Ovary (tissue), 7 donors: ENCODE measurements at regions not wholly inside any gene's neighbourhood (a gene's known extent, or its start where the extent isn't known, plus 50 kb on each side); places are given as distances from the start of the nearest gene placed in this dataset.

Source experiments
- DNase-seq, 5 donors: peaks; one replicate each; pipeline ENCODE4 v3.0.0-alpha.2; 2019 to 2020
- H3K27ac ChIP-seq, 2 donors: fragments of 200-600 bp; one replicate each; pipeline versions ENCODE4 v1.5.1 to v1.8.0; 2019 to 2022
- H3K27me3 ChIP-seq: fragments of 200-600 bp; one replicate; pipeline ENCODE4 v1.8.0; 2022
- H3K36me3 ChIP-seq: fragments of 200-600 bp; sonication (generic); one replicate; pipeline ENCODE4 v1.5.1; 2019
- H3K4me1 ChIP-seq: one replicate; pipeline ENCODE4 v1.8.1; 2013; ENCODE audit warnings: mild to moderate bottlenecking, moderate library complexity; ENCODE audit not compliant: insufficient read depth
- H3K4me3 ChIP-seq: fragments of 200-600 bp; sonication (generic); one replicate; pipeline ENCODE4 v1.5.1; 2017
- H3K9me3 ChIP-seq, 2 donors: fragments of 200-600 bp in 1 of 2; sonication (generic) in 1 of 2; one replicate each; pipeline versions ENCODE4 v1.5.1 to v1.8.1; 2013 to 2019; ENCODE audit warnings: mild to moderate bottlenecking in 1 of 2, moderate library complexity in 1 of 2
- CTCF ChIP-seq, 3 donors: fragments of 450-650 bp in 2 of 3; fragments of 200-600 bp in 1 of 3; IDR thresholded peaks; one replicate each; pipeline versions ENCODE4 v1.5.1 to v1.8.0; 2016 to 2022; ENCODE audit warnings: antibody characterized with exemption in 3 of 3, mild to moderate bottlenecking in 1 of 3
- EP300 ChIP-seq: sonication (generic); formaldehyde crosslinking; IDR thresholded peaks from one replicate; pipeline ENCODE4 v1.6.1; 2017; ENCODE audit warnings: antibody characterized with exemption
- POLR2A ChIP-seq: fragments of 450-650 bp; IDR thresholded peaks from one replicate; pipeline ENCODE4 v1.6.1; 2017; ENCODE audit warnings: antibody characterized with exemption, mild to moderate bottlenecking, moderate library complexity
- whole genome bisulfite sequencing, 3 donors: extraction: QIAGEN DNeasy Blood & Tissue Kit in 1 of 3; methylation state at CpG; one replicate each; pipeline versions ENCODE4 v1.1.5 to v1.1.7; 2013 to 2017; 5-methylcytosine and 5-hydroxymethylcytosine counted together
- intact Hi-C, 4 donors: fragments of 100-400 bp; cut with DNase I; formaldehyde crosslinking; loops; one replicate each; pipeline versions ENCODE4 v1.11.0 to v1.15.1; 2022 to 2023
- donor health status: DM: no; HTN: no; CAD: no; lungs with moderate emphysema.
- donor health status: DM: no; HTN: no; CAD: no.
- donor health status: Bipolar disorder and iron deficiency.
- donor health status: DM: no; HTN: no; CAD: no.
- donor health status: DM: yes; HTN: yes; CAD: no.

GRCh38 chr2:65885266-65885665 lies 452.9 kb upstream of the SPRED2 start:
- Histone ChIP-seq H3K4me3 (no peak overlapping the region), H3K9me3 (no peaks in the 10 kb centered on the region), H3K27ac (no peak overlapping the region), H3K36me3 (no peaks in the 10 kb centered on the region), H3K27me3 (no peaks in the 10 kb centered on the region), H3K4me1 (peaks cover under 1% of the 10 kb centered on the region)
- 33 to 81% (median 38%) methylated on average over 1 of the region's 1 CpG for WGBS, 3 donors
- intact Hi-C loops = no loop called here
- DNase-seq = no peak
- no peak for TF ChIP-seq EP300
- no peak for TF ChIP-seq POLR2A
- TF ChIP-seq CTCF (IDR thresholded peaks at IDR 0.05) = no peak

- TF ChIP-seq CTCF (IDR thresholded peaks at IDR 0.05) (no peak), POLR2A (no peak), EP300 (no peak)
Observed at GRCh38 chr2:65881592-65881991, 449.2 kb upstream of the SPRED2 start.

GRCh38 chr2:65880436-65880835 lies 448.0 kb upstream of the SPRED2 start:
- H3K27me3 ChIP-seq = no peaks in the 10 kb centered on the region
- 49 to 73% (median 53%) methylated on average over 8 of the region's 8 CpGs for WGBS, 3 donors
- no peak for TF ChIP-seq CTCF (IDR thresholded peaks at IDR 0.05)
- no peak for TF ChIP-seq POLR2A
- no peak for TF ChIP-seq EP300

More at GRCh38 chr2:65881592-65881991, 449.2 kb upstream of the SPRED2 start:
- H3K9me3 ChIP-seq = no peaks in the 10 kb centered on the region
- no peaks in the 10 kb centered on the region for H3K27me3 ChIP-seq
- peaks cover 13% of the 10 kb centered on the region for H3K4me1 ChIP-seq
- H3K27ac ChIP-seq = no peak overlapping the region
- WGBS, 3 donors = 52 to 82% (median 59%) methylated on average over 1 of the region's 1 CpG
- intact Hi-C loops = no loop called here
- no peak for DNase-seq
- H3K36me3 ChIP-seq = no peaks in the 10 kb centered on the region
- H3K4me3 ChIP-seq = no peak overlapping the region

GRCh38 chr2:65878011-65878340 lies 445.6 kb upstream of the SPRED2 start:
- TF ChIP-seq EP300 (no peak), POLR2A (no peak), CTCF (IDR thresholded peaks at IDR 0.05) (no peak)
- 66 to 76% (median 67%) methylated on average over 3 of the region's 3 CpGs for WGBS, 3 donors
- Histone ChIP-seq H3K27ac (no peak overlapping the region), H3K9me3 (no peaks in the 10 kb centered on the region), H3K27me3 (no peaks in the 10 kb centered on the region), H3K36me3 (no peaks in the 10 kb centered on the region), H3K4me1 (peaks cover 13% of the 10 kb centered on the region), H3K4me3 (no peak overlapping the region)
- intact Hi-C loops = no loop called here
- no peak for DNase-seq

More at GRCh38 chr2:65880436-65880835, 448.0 kb upstream of the SPRED2 start:
- H3K9me3 ChIP-seq = no peaks in the 10 kb centered on the region
- H3K27ac ChIP-seq = no peak overlapping the region
- H3K4me3 ChIP-seq = no peak overlapping the region
- DNase-seq = no peak
- H3K4me1 ChIP-seq = peaks cover 13% of the 10 kb centered on the region
- no peaks in the 10 kb centered on the region for H3K36me3 ChIP-seq
- intact Hi-C loops = no loop called here
